ENCODE measurements at regions not wholly inside any gene's neighbourhood (a gene's known extent, or its start where the extent isn't known, plus 50 kb on each side); places are given as distances from the start of the nearest gene placed in this dataset.

GRCh38 chr2:12314127-12314760 lies 402.5 kb upstream of the TRIB2 start:
- Histone ChIP-seq H3K27ac (peak overlapping the region in 9 of 12 donors; percentile 4 to 57 (median 38)), H3K36me3 (no peaks in the 10 kb centered on the region), H3K4me1 (peaks cover 0 to 25% (median 6%) of the 10 kb centered on the region in 12 donors), H3K27me3 (no peaks in the 10 kb centered on the region), H3K4me3 (no peak overlapping the region), H3K9me3 (no peaks in the 10 kb centered on the region)
- DNase-seq (peak in 1 of 5 donors; percentile 33), ATAC-seq (peak in 1 of 4 donors; percentile 74)
- no peak for TF ChIP-seq POLR2A (IDR thresholded peaks at IDR 0.05)
- TF ChIP-seq CTCF (IDR thresholded peaks at IDR 0.05), result no peak
- WGBS, 4 donors, result 60 to 78% (median 69%) methylated on average over 8 of the region's 8 CpGs
- intact Hi-C loops (cut with DNase I), result loop anchor here in 1 of 10 donors (10.0 kb wide), 1 partner anchor 139 kb away; no protein-coding TSS in a partner anchor

GRCh38 chr2:12315224-12315623 lies 401.5 kb upstream of the TRIB2 start:
- DNase-seq, result no peak
- Histone ChIP-seq H3K27me3 (no peaks in the 10 kb centered on the region), H3K27ac (no peak overlapping the region), H3K4me3 (no peak overlapping the region), H3K9me3 (no peaks in the 10 kb centered on the region), H3K4me1 (peaks cover 0 to 27% (median 8%) of the 10 kb centered on the region in 12 donors), H3K36me3 (no peaks in the 10 kb centered on the region)
- 87 to 94% (median 92%) methylated on average over 3 of the region's 3 CpGs for WGBS, 4 donors
- no peak for ATAC-seq
- intact Hi-C loops (cut with DNase I), result loop anchor here in 1 of 10 donors (10.0 kb wide), 1 partner anchor 140 kb away; no protein-coding TSS in a partner anchor
- TF ChIP-seq CTCF (IDR thresholded peaks at IDR 0.05) (no peak), POLR2A (IDR thresholded peaks at IDR 0.05) (no peak)

- intact Hi-C loops (cut with DNase I), result loop anchor here in 1 of 10 donors (10.0 kb wide), 1 partner anchor 142 kb away; no protein-coding TSS in a partner anchor
- peaks cover 0 to 35% (median 10%) of the 10 kb centered on the region in 12 donors for H3K4me1 ChIP-seq
- H3K27me3 ChIP-seq, result no peaks in the 10 kb centered on the region
- no peaks in the 10 kb centered on the region for H3K9me3 ChIP-seq
- WGBS, 4 donors, result 92 to 100% (median 95%) methylated on average over 3 of the region's 3 CpGs
- TF ChIP-seq POLR2A (IDR thresholded peaks at IDR 0.05) (no peak), CTCF (IDR thresholded peaks at IDR 0.05) (no peak)
- no peak overlapping the region for H3K27ac ChIP-seq
- no peak for DNase-seq
- H3K4me3 ChIP-seq, result no peak overlapping the region
- ATAC-seq, result no peak
- no peaks in the 10 kb centered on the region for H3K36me3 ChIP-seq
Measured at GRCh38 chr2:12316476-12316875, 400.3 kb upstream of the TRIB2 start.

GRCh38 chr2:12317286-12317685 lies 399.4 kb upstream of the TRIB2 start:
- DNase-seq (no peak), ATAC-seq (no peak)
- H3K27ac ChIP-seq, result no peak overlapping the region
- H3K9me3 ChIP-seq, result no peaks in the 10 kb centered on the region
- WGBS, 4 donors, result 61 to 67% (median 64%) methylated on average over 3 of the region's 3 CpGs
- H3K4me1 ChIP-seq, result peaks cover 0 to 40% (median 12%) of the 10 kb centered on the region in 12 donors
- H3K4me3 ChIP-seq, result no peak overlapping the region
- H3K36me3 ChIP-seq, result no peaks in the 10 kb centered on the region
- no peaks in the 10 kb centered on the region for H3K27me3 ChIP-seq
- no peak for TF ChIP-seq CTCF (IDR thresholded peaks at IDR 0.05)
- intact Hi-C loops (cut with DNase I), result loop anchor here in 1 of 10 donors (10.0 kb wide), 1 partner anchor 142 kb away; no protein-coding TSS in a partner anchor
